T-helper 1 cell (primary cell): ENCODE measurements at regions not wholly inside any gene's neighbourhood (a gene's known extent, or its start where the extent isn't known, plus 50 kb on each side); places are given as distances from the start of the nearest gene placed in this dataset.

Experiments used
- DNase-seq, 5 donors: peaks; one replicate each; pipeline ENCODE4 v3.0.0-alpha.2; 2012 to 2020

GRCh38 chr5:86786955-86787354 is 169.2 kb downstream of the COX7C start:
- DNase-seq, result no peak

- DNase-seq, result no peak
These were observed 177.9 kb downstream of the COX7C start for GRCh38 chr5:86795659-86796058.

GRCh38 chr5:86797677-86798076 is 179.9 kb downstream of the COX7C start:
- DNase-seq, result no peak

- DNase-seq, result no peak
These were observed 188.5 kb downstream of the COX7C start for GRCh38 chr5:86806206-86806605.

DNA sequence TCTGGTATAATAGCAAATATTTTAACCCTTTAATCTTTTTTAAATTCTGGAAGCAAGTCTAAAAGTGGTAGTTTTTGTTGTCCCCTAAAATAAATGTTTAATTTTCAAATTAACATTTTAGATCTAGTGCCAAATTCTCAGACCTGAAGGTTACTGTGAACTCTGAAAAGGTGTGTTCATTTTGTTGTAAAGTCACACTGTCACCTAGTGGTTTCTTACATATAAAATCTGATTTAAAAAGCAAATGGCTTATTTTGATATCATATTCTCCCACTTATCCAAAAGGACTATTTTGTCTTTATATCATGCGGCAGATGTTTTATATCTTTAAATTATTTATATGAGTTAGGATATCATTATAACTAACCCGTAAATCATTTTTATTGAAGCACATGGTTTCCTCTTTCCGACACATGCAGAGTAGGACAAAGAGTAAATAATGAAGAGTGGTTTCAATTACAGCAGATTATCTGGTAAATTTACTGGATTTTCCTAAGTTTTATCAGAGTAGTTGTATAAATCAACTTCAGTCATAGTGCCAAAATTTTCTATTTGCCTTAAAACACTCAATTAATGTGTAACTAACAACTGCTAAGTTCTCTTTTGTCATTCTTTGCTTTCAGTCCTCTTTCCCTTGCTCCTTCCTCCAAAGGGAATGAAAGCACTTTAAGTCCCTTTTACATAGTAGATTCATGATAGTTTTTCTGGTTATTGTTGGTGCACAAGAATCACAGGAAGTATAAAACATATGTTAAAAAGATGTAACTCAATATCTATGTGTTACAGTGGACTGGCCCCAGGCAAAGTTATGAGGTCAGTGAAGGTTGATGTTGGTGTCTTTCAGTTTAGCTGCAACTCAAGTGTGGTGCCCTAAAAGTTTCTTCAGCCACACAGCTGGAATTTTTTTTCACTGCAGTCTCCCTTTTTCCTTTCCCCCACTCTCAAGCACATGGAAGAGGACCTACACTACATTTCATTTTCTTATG is 189.6 kb downstream of the COX7C start:
- DNase-seq, result no peak

DNA sequence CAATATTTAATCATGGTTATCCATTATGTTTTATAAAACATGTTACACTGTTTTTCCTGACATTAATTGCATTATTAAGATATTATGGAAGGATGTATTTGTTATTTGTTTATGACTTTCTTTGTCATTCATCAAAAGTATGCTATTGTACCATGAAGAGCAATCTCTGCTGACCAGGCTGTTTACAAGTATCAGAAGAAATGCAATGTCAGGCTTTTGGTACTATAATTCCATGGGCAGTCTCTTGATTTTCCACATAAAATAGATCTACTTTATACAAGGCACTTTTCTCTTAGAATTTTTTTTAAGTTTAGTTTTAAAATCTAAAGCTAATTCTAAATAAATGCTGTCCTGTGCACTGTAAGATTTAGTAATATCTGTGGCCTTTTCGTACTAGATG is 196.6 kb downstream of the COX7C start:
- DNase-seq, result no peak

DNA sequence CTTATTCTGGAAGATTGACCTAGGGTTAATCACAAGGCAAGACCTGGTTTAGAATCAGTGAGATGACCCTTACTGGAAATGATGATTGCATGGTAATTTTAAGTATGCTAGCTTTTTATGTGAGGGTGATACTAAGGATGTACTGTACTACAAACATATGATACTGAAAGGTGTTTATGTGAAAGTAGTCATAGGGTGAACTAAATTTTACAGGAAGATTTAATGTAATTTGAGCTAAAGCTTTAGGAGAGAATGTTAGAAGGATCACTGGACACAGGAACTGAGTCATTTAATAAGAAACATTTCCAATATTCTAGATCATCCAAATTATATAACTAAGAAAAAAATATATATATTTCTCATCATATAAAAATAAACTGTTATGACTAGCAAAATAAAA is 197.2 kb downstream of the COX7C start:
- no peak for DNase-seq

GRCh38 chr5:86824637-86825036 is 206.9 kb downstream of the COX7C start:
- no peak for DNase-seq

DNA sequence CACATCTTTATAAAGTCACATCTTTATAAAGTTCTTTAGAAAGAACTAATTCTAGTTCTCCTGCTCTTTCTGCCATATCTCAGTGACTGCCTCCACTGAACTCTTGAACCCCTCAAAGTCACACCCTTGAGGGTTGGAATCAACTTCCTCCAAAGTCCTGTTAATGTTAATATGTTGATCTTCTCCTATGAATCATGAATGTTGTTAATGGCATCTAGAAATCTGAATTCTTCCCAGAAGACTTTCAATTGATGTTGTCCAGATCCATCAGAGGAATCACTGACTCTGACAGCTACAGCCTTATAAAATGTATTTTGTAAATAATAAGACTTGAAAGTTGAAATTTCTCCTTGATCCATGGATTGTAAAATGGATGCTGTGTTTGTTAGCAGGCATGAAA is 213.4 kb downstream of the COX7C start:
- no peak for DNase-seq

- DNase-seq, result no peak
These were observed 216.1 kb downstream of the COX7C start for GRCh38 chr5:86833868-86834267.

DNA sequence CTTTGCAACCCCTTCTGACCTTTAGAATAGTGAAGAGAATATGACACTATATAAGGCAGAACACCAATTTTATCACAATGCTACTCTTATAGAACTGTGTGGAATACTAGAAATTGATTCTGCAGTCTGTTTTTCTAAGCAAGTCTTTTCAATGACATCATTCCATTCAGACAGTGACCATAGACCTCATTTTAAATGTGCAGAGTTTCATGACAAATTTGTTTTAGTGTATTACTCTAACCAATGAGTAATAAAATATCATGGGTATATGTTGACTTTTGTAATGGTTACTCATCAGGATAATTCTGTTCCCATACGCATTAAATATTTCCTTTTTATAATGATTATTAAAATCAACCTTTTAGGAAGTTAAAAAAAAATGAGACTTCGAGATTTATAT is 219.9 kb downstream of the COX7C start:
- no peak for DNase-seq

DNA sequence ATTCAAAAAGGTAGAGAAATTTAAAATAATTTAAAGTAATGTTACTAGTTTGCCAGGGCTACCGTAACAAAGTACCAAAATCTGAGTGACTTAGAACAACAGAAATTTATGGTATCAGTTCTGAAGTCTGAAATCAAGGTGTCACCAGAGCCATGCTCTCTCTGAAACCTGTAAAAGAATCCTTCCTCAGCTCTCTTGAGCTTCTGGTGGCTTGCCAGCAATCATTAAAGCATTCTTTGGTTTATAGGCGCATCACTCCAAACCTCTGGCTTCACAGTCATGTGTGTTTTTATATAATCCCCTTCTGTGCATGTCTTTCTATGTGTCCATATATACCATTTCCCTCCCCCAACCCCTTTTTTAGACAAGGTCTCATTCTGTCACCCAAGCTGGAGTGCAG is 220.3 kb downstream of the COX7C start:
- DNase-seq, result no peak

- DNase-seq, result no peak
These were observed 223.4 kb downstream of the COX7C start for GRCh38 chr5:86841000-86841644.

GRCh38 chr5:86858442-86858841 is 240.7 kb downstream of the COX7C start:
- DNase-seq, result no peak

GRCh38 chr5:86861512-86861911 is 243.8 kb downstream of the COX7C start:
- no peak for DNase-seq

- DNase-seq, result no peak
These were observed 244.4 kb downstream of the COX7C start for GRCh38 chr5:86862093-86862492.

- no peak for DNase-seq
These were observed 246.3 kb downstream of the COX7C start for GRCh38 chr5:86864051-86864450.

DNA sequence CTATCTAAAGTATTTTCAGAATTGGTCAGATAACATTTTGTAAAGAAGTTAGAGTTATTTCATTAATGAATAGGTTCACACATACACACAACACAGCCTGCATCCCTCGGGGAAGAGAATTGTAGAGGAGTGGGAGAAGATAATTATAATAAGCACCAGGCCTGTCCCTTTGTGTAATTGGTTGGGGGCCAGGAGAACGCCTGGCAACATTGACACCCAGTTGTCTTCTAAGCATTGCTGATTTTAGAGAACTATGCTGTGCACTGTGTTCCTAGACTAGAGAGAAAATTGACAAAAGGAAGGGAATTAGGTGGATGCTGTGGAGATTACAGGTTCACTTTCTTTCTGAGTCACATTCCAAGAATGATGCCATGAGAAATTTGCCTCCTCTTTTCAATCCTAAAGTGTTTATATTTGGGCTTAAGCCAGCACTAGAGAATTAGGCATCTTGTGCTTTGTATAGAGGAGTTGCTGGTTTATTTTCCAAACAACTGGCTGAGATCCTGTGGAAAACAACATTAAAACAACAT is 247.6 kb downstream of the COX7C start:
- DNase-seq, result no peak

- DNase-seq, result no peak
These were observed 248.3 kb downstream of the COX7C start for GRCh38 chr5:86866036-86866435.

GRCh38 chr5:86869268-86869667 is 251.5 kb downstream of the COX7C start:
- DNase-seq, result no peak

- no peak for DNase-seq
These were observed 257.8 kb downstream of the COX7C start for GRCh38 chr5:86875539-86875938.

GRCh38 chr5:86878250-86878649 is 260.5 kb downstream of the COX7C start:
- no peak for DNase-seq

DNA sequence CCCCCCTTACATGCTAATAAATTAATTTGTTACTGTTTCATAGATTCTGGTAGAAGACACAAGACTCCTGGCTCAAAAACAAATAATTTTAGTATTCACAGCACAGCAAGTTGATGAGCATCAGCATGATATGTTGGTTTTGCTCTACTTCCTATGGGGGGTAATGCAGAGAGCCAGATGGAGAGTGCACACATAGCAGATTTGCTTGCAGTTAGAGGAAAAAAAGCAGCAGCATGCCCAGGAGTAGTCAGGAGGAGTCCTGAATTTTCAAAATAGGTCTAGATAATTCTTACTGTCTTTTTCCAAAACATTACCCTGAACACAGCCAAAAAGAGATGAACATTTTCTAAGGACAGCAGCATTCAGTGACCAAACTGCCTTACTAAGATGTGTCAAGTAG is 261.3 kb downstream of the COX7C start:
- DNase-seq, result no peak

GRCh38 chr5:86880344-86880743 is 262.6 kb downstream of the COX7C start:
- DNase-seq, result no peak
